ENCODE measurements at regions not wholly inside any gene's neighbourhood (a gene's known extent, or its start where the extent isn't known, plus 50 kb on each side); places are given as distances from the start of the nearest gene placed in this dataset.

GRCh38 chr18:39805218-39805617, 2149.8 kb upstream of the PIK3C3 start:
- DNase-seq (no peak), ATAC-seq (no peak)
- Histone ChIP-seq H3K4me1 (no peaks in the 10 kb centered on the region), H3K9me3 (no peaks in the 10 kb centered on the region), H3K27ac (no peak overlapping the region), H3K27me3 (no peaks in the 10 kb centered on the region), H3K4me3 (no peak overlapping the region), H3K36me3 (no peaks in the 10 kb centered on the region)
- 50% methylated on average over 1 of the region's 1 CpG for WGBS (ENCODE audit: insufficient coverage, low coverage, low lambda C conversion rate, missing lambda C conversion rate)
- TF ChIP-seq CTCF (IDR thresholded peaks at IDR 0.05): no peak
- TF ChIP-seq POLR2A (IDR thresholded peaks at IDR 0.05): no peak
- intact Hi-C loops (cut with DNase I): no loop called here

GRCh38 chr18:39802648-39803229, 2152.3 kb upstream of the PIK3C3 start:
- Histone ChIP-seq H3K4me1 (no peaks in the 10 kb centered on the region), H3K36me3 (no peaks in the 10 kb centered on the region), H3K27me3 (no peaks in the 10 kb centered on the region), H3K9me3 (no peaks in the 10 kb centered on the region), H3K27ac (no peak overlapping the region), H3K4me3 (no peak overlapping the region)
- intact Hi-C loops (cut with DNase I): no loop called here
- 87% methylated on average over 17 of the region's 17 CpGs for WGBS (ENCODE audit: insufficient coverage, low coverage, low lambda C conversion rate, missing lambda C conversion rate)
- TF ChIP-seq CTCF (IDR thresholded peaks at IDR 0.05) (no peak), POLR2A (IDR thresholded peaks at IDR 0.05) (no peak)
- no peak for ATAC-seq
- DNase-seq: no peak

- DNase-seq (no peak), ATAC-seq (no peak)
- intact Hi-C loops (cut with DNase I): no loop called here
- 82% methylated on average over 9 of the region's 9 CpGs for WGBS (ENCODE audit: insufficient coverage, low coverage, low lambda C conversion rate, missing lambda C conversion rate)
- TF ChIP-seq POLR2A (IDR thresholded peaks at IDR 0.05): no peak
- no peak for TF ChIP-seq CTCF (IDR thresholded peaks at IDR 0.05)
- H3K9me3 ChIP-seq: no peaks in the 10 kb centered on the region
- no peak overlapping the region for H3K27ac ChIP-seq
- no peaks in the 10 kb centered on the region for H3K36me3 ChIP-seq
- no peak overlapping the region for H3K4me3 ChIP-seq
- H3K27me3 ChIP-seq: no peaks in the 10 kb centered on the region
- no peaks in the 10 kb centered on the region for H3K4me1 ChIP-seq
Observed at GRCh38 chr18:39801848-39802247, 2153.2 kb upstream of the PIK3C3 start.

GRCh38 chr18:39801010-39801409, 2154.0 kb upstream of the PIK3C3 start:
- H3K4me3 ChIP-seq: no peak overlapping the region
- no peaks in the 10 kb centered on the region for H3K36me3 ChIP-seq
- intact Hi-C loops (cut with DNase I): no loop called here
- no peak overlapping the region for H3K27ac ChIP-seq
- 95% methylated on average over 15 of the region's 15 CpGs for WGBS (ENCODE audit: insufficient coverage, low coverage, low lambda C conversion rate, missing lambda C conversion rate)
- H3K4me1 ChIP-seq: no peaks in the 10 kb centered on the region
- H3K27me3 ChIP-seq: no peaks in the 10 kb centered on the region
- no peak for TF ChIP-seq POLR2A (IDR thresholded peaks at IDR 0.05)
- TF ChIP-seq CTCF (IDR thresholded peaks at IDR 0.05): no peak
- ATAC-seq: no peak
- no peaks in the 10 kb centered on the region for H3K9me3 ChIP-seq
- DNase-seq: no peak

- no peaks in the 10 kb centered on the region for H3K36me3 ChIP-seq
- no peaks in the 10 kb centered on the region for H3K27me3 ChIP-seq
- 21% methylated on average over 9 of the region's 9 CpGs for WGBS (ENCODE audit: insufficient coverage, low coverage, low lambda C conversion rate, missing lambda C conversion rate)
- no peak overlapping the region for H3K27ac ChIP-seq
- no peak overlapping the region for H3K4me3 ChIP-seq
- TF ChIP-seq CTCF (IDR thresholded peaks at IDR 0.05) (no peak), POLR2A (IDR thresholded peaks at IDR 0.05) (no peak)
- H3K4me1 ChIP-seq: no peaks in the 10 kb centered on the region
- no peaks in the 10 kb centered on the region for H3K9me3 ChIP-seq
- intact Hi-C loops (cut with DNase I): no loop called here
- ATAC-seq (no peak), DNase-seq (no peak)
Observed at GRCh38 chr18:39799006-39799405, 2156.0 kb upstream of the PIK3C3 start.
